Sciatic nerve (tissue), 2 donors: ENCODE measurements at regions not wholly inside any gene's neighbourhood (a gene's known extent, or its start where the extent isn't known, plus 50 kb on each side); places are given as distances from the start of the nearest gene placed in this dataset.
"Not testable (repeated sequence)": the region's sequence is repeated elsewhere in the genome, so short reads cannot be mapped to it uniquely, and the experiment has no call there.

Experiments used
- ATAC-seq: fragments of 200-7000 bp; cut with Tn5 transposase; one replicate; pipeline ENCODE4 v1.9.1; 2020; ENCODE audit warnings: mild to moderate bottlenecking, moderate library complexity
- DNase-seq: peaks from one replicate; pipeline ENCODE4 v3.0.0-alpha.2; 2020; ENCODE audit warnings: low spot score
- intact Hi-C: fragments of 100-400 bp; cut with DNase I; formaldehyde crosslinking; loops from one replicate; pipeline ENCODE4 v1.14.2; 2022
- donor health status: DM: no; HTN: no; CAD: no.
- donor health status: DM: no; HTN: no; CAD: no.

DNA sequence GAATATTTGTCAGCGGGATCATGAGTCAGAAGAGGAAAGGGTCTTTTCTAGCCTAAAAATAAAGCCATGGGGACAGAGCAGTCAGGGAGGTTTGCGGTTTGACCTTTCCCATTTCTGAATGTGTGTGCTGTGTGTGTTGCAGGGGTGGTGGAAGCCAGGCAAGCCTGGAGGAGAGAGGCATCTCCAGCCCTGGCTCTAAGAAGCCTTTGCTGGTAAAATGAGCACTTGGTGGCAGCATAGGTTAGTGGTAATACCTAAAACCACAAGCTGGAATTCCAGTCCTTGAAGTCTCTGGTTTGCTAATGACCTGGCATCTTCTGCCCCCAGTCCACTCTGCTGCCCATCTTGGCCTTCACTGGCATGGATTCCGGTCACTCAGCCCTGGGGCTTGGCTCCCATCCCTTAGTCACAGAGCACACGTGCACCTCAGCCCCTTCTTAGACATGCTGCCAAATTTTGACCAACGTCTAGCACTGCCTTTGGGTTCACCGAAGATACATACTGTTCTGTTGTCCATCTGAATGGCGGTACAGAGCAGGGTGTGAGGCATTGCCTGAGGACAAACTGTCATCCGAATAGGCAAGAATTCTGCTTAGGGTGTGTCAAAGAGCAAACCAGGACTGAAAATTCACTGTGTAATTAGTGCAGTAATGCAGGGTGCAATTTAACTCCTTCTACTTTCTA lies 52.7 kb downstream of the KCNA5 start:
- no peak for DNase-seq
- intact Hi-C loops = no loop called here
- peak; percentile 73 for ATAC-seq

DNA sequence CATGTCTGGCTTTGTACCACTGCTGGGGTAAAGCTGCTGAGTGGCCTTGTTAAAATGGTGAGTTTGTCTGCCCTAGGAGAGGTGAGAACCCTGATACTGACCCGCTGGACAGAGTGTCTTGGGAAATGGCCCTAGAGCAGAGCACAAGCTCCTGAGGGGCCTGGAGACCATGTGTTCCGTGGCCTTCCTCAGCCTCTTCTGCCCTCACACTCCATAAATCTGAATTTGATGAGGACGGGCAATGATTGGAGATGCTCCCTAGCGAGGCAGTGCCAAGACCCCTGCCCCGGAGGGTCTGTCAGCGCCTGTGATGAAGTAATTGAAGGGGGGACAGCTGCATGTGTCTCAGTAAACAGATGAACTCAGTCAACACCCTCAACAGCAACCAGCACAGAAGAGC lies 54.1 kb downstream of the KCNA5 start:
- ATAC-seq = no peak
- no peak for DNase-seq
- intact Hi-C loops = no loop called here

DNA sequence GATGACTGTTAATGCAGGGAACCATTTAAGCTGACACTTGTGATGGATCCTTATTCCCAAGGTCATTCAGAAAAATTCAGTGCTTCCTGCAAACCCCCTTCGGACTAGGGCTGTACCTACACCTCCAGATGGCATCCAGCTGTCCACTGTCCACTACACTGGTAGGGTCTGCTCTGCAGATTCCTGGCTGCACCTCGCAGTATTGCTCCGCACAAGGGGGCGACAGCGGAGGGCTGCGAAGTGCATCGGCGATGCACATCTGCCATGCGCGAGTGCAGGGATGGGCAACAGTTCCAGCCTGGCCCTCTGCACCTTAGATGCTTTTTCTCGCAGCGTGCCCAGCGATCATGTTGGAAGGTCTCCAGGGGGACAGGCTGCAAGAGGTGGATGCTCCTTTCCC lies 55.5 kb downstream of the KCNA5 start:
- intact Hi-C loops = no loop called here
- DNase-seq (no peak), ATAC-seq (no peak)

DNA sequence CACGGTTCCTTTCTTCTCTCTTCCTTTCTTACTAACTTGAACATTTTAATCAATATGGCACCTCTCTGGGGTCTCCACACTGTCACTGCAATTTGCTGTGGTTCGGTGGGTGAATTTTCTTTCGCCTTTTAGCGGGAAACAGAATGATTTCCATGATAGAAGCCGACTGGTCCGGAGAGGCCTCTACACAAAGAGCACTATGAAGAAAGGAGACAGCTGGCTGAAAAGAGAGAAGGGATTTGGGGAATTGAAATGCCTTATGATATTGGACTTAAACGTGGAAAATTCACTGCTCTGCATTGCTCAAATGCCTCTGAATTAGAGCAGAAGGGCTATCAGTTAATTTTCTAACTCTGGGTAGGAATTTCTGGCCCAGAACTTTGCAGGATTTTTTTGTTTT lies 55.9 kb downstream of the KCNA5 start:
- intact Hi-C loops = no loop called here
- ATAC-seq (no peak), DNase-seq (no peak)

DNA sequence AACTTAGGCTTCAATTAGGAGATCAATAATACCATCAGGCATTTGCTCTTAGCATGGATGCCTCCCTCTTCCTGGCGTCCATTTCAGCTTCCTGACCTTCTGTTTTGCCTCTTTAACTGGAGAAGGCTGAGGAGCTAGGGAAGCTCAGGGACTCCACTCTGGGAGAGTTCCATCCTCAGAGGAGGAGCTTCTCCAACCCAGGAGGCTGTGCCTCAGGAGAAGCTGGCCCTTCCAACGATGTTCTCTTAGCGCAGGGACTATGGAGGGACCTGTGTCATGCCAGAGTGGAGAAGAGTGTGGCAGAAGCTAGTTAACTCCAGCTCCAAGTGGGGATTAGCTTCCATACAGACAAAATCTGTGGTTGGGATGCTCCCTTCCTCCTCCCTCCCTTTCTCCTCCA lies 58.0 kb downstream of the KCNA5 start:
- DNase-seq = no peak
- ATAC-seq = no peak
- intact Hi-C loops = no loop called here

DNA sequence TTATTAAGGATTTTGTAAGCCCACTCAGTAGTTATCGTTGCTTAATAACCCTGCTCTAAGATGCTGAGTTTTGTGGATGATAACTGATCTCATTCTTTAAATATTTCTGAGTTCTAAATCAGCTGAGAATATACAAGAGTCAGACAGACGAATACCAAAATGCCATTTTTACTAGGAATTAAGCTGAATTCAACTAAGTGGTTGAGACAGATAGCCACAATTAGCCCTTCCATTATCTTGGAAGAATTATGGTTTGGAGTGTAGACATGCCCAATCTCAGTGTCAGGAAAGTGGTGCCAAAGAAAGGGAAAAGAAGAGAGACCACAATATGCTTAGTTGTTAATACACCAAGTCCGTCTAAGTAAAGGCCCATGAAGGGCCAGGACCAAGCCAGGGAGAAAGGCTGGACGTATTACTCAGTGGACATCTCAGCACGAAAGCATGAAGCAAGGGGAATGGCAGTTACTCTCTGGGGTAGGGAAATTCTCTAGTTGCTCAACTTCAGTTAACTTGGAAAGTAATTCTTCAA lies 58.6 kb downstream of the KCNA5 start:
- no peak for DNase-seq
- ATAC-seq = no peak
- intact Hi-C loops = no loop called here

DNA sequence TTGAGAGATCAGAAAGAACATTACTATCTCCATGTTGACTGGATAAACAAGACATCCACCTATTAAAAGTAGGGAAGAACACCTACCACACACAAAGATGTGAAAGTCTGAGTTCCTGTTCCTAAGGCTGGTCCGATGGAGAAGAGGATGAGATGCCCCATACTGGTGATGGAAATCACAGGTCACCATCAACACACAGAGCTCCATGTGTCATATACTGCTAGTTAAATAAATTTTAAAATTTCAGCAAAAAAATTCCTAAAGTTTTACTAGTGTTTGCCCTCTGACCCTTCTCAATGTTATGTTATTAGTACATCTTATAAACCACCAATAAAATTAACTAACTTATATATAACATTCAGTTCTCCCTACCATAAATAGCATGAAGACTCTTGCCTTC lies 59.1 kb downstream of the KCNA5 start:
- no peak for ATAC-seq
- intact Hi-C loops = no loop called here
- no peak for DNase-seq

DNA sequence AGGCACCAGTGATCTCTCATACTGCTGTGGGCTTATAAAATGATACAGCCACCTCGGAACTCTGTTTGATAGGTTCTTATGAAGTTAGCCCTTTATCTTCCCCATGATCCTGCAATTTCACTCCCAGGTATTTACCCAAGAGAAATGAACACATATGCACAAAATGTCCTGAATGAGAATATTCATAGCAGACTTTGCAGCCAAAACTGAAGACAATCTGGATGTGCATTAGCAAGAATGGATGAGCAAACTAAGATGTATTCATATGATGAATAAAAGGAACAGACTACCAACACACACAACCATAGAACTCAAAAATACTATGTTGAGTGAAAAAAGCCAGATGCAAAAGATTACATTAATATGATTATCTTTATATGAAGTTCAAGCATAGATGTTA lies 66.7 kb downstream of the KCNA5 start:
- intact Hi-C loops = no loop called here
- no peak for ATAC-seq

DNA sequence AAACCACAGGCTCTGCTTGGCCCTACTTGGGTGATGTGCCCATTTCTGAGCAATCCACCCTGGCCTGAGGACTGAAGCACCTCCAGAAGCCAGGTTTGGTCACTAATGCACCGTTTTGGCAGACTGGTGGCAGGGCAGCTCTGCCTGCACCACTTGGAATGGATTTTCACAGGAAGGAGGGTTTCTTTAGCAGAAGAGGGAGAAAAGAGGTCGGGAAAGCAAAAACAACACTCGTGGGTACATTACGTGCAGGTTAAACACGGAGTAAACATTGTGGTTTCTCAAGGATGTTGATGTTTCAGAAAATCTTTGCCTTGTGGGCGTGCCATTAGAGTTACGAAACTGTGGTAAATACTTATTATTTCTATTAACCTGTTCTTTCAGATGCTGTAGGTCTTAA lies 70.8 kb downstream of the KCNA5 start:
- no peak for DNase-seq
- peak; percentile 80 for ATAC-seq
- intact Hi-C loops = no loop called here

More for the DNA sequence above, 66.7 kb downstream of the KCNA5 start:
- no peak for DNase-seq

DNA sequence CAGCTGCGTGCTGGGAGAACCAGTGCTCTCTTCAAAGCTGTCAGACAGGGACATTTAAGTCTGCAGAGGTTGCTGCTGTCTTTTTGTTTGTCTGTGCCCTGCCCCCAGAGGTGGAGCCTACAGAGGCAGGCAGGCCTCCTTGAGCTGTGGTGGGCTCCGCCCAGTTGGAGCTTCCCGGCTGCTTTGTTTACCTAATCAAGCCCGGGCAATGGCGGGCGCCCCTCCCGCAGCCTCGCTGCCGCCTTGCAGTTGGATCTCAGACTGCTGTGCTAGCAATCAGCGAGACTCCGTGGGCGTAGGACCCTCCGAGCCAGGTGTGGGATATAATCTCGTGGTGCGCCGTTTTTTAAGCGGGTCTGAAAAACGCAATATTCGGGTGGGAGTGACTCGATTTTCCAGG lies 78.1 kb downstream of the KCNA5 start:
- intact Hi-C loops, ATAC-seq, DNase-seq: not testable (repeated sequence)

DNA sequence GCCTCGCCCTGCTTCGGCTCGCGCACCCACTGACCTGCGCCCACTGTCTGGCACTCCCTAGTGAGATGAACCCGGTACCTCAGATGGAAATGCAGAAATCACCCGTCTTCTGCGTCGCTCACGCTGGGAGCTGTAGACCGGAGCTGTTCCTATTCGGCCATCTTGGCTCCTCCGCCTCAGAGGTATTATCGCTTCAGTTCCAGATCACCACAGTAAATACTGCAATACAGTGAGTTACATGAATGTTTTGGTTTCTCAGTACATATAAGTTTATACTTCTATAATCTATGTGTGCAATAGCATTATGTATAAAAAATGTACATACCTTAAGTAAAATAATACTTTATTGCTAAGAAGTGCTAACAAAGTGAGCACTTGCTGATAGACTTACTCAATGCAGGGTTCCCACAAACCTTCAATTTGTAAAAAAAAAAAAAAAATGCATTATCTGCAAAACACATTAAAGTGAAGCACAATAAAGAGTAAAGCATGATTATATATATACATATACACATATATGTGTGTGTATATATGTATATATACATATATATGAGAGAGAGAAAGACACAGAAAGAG lies 78.7 kb downstream of the KCNA5 start:
- intact Hi-C loops, DNase-seq, ATAC-seq: not testable (repeated sequence)

DNA sequence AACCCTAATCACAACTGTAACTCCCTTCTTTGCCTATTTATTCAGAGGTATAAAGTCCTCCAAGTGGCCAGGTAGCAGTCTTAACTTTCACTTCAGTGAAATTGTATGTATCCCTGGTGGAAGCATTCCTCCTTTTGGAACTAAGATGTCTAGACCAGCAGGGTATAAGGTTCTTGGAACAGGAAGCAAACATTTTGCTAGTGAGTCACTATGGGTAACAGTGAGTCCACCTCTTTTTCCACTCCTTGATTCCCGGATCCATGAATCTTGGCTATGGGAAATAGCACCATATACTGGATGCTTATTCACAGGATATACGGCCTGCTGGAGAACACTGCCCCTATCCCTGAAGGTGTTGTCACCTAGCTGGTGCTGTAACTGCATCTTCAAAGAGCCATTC lies 80.2 kb downstream of the KCNA5 start:
- intact Hi-C loops = no loop called here
- ATAC-seq (no peak), DNase-seq (no peak)

DNA sequence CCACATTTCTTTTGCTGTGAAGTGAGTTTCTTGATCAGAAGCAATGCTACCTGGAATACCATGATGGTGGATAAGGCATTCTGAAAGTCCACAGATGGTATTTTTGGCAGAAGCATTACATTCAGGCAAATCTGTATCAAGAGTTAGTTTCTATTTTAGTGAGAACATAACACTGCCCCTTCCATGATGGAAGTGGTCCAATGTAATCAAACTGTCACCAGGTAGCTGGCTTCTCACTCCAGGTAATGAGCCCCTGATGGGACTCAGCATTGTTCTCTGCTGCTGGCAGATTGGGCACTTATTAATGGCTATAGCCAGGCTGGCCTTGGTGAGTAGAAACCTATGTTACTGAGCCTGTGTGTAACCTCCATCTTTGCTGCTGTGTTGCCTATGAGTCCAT lies 80.7 kb downstream of the KCNA5 start:
- DNase-seq = no peak
- intact Hi-C loops = no loop called here
- ATAC-seq = no peak

DNA sequence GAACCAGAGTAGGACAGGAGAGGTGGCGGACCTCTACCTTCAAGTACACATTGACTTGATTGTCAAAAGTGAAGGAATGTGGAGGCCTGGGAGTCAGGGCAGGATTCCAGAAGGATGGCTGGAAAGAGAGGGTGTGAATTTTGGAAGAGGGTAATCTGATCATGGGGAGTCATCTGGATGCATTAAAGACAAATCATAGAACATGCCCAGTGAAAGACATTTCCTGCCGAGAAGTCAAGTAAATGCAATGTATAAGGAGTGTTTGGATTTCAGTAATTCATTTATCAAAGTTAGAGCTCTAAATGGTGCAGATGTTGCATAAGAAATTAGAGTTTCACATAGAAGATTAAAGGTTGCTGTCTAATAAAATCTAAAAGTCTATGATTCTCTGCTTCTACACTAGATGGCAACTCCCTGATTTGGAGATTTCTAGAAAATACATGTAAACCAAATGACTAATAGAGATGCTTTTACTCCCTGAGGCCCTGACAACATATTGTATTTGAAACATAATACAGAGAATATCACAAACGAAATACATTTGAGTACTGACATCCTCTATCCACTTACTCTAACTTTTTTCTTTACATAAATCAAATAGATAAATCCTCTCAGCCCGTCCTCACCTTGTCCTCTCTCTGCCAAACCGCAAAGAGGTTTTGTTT lies 91.3 kb downstream of the KCNA5 start:
- ATAC-seq = no peak
- intact Hi-C loops = no loop called here
- no peak for DNase-seq

DNA sequence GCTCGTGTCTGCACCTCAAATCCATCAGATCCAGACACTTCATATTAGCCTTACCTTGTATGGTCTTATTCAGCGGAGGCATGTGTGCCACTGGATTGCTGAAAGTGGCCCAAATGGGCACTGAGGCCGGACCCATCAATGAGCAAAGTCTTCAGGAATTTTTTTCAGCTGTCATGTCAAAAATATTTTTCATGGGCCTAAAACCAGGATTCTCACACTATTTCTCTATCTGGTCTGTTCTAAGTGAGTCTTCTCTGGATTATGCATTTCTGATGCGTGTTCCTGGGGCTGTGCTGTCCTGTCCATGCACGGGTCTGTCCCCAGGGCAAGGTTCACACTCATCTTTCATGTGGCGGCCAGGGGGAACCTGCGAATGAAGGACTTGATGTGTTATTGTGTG lies 94.6 kb downstream of the KCNA5 start:
- no peak for DNase-seq
- no peak for ATAC-seq
- intact Hi-C loops = no loop called here

DNA sequence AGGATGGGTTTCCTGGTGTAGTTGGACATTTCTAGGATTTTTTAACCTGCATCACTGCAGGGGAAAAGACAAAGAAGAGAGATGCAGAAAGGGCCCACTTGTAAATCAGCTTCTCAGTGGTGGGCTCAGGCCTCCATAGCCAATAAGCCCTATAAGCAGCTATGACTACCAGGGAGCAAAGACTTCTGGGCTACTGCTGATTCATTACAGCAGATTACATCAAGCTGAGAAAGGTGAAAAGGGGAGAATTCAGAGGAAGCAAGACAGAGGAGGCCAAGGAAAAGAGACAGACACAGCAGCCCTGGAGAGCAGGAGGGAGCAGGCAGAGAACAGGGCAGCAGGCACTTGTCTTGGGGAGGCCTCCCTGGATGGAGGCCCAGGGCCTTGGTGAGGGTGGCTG lies 95.2 kb downstream of the KCNA5 start:
- DNase-seq (no peak), ATAC-seq (no peak)
- intact Hi-C loops = no loop called here

DNA sequence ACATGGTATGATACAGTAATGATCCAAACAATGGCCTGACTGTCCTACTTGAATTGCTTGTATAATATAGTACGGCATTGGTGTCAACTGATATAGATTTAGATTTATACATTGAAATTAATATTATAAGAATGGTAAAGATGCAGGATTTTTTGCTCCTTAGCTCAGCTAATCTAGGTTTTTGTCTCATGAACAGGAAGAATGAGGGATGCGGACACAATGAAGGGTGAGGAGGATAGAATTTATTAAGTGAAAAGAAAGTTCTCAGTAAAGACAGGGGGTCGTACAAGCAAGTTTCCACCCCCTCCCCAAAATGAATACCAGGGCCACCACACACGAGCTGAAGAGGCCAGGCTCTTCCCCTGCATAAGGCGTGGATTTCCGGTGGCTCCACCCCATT lies 96.1 kb downstream of the KCNA5 start:
- DNase-seq (no peak), ATAC-seq (no peak)
- intact Hi-C loops = no loop called here

DNA sequence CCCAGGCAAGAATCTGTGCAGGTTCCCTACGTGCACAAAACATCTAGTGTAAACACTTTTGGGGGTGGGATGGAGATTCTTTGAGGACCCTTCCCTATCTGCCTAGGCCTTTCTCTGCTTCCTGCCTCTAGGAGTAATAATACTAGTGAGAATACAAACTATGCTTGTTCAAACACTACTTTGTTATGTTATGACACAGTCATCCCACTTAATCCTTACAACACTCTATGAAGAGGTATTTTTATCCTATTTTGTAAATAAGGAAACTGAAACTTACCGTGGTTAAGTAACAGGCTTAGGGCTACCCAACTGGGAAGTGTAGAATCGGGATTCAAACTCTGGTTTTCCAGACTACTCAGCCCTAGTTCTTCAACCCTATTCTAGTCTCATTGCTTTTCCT lies 96.5 kb downstream of the KCNA5 start:
- intact Hi-C loops = no loop called here
- no peak for ATAC-seq
- DNase-seq = no peak

DNA sequence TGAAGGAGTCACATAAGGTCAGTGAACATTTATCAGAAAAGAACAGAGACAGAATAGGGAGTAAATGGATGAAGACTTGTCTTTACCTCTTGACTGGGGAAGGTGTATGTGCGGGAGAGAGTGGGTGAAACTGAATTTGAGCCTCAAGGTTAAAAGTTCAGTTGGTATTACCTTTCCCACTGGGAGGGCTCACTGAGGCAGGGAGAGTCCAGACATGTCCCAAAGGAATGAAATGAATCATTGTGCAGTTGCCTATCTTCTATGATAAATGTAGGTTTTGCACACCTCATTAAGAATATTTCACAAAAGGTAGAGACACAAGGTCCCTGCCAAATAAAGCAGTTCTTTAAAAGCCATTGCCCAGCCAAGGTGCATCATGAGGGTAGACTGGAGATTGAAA lies 105.2 kb downstream of the KCNA5 start:
- no peak for DNase-seq
- no peak for ATAC-seq
- intact Hi-C loops = no loop called here

DNA sequence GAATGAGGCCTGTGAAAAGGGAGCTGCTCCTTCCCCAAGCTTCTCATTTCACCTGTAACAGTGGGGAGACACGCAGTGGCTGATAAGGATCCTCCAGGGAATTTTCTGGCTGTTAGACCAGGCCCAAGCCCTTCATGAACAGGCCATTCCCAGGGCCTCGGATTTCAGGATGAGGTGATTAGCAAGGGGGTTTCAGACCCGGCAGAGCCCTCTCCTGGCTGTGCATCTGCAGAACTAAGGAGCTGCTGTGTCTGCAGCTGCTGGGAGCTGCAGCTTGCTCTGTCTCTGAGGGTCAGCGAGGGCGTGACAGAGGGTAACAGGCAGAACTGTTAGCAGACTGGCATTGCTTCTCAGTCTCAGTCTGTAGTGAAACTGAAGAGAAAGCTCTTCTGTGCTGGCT lies 110.4 kb downstream of the KCNA5 start:
- ATAC-seq (no peak), DNase-seq (no peak)
- intact Hi-C loops = no loop called here

DNA sequence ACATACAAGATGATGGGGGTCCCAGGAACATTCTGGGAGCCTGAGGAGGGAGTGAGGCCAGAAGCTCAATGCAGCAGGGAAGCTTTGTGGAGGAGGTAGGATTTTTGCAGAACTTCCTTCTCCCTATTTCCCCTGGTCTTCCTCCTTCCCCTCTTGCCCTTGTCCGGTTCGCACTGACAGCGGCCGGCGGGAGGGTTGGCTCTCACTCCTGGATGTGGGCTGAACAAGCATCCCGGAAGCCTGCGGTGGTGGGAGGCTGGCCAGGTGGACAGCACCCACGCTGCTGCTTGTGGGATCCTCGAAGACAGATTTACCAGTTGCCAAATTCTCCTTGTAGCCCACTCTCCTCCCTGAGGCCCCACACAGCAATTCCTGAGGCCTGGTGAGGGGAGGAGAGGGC lies 112.2 kb downstream of the KCNA5 start:
- intact Hi-C loops = no loop called here
- ATAC-seq = no peak
- DNase-seq = no peak
